ENCODE measurements at regions not wholly inside any gene's neighbourhood (a gene's known extent, or its start where the extent isn't known, plus 50 kb on each side); places are given as distances from the start of the nearest gene placed in this dataset.

GRCh38 chr14:98725676-98726075, 546.3 kb downstream of the BCL11B start:
- no peaks in the 10 kb centered on the region for H3K4me1 ChIP-seq (ENCODE audit: control insufficient read depth in 3 of 3, insufficient read depth in 3 of 3, low read length in 3 of 3)

DNA sequence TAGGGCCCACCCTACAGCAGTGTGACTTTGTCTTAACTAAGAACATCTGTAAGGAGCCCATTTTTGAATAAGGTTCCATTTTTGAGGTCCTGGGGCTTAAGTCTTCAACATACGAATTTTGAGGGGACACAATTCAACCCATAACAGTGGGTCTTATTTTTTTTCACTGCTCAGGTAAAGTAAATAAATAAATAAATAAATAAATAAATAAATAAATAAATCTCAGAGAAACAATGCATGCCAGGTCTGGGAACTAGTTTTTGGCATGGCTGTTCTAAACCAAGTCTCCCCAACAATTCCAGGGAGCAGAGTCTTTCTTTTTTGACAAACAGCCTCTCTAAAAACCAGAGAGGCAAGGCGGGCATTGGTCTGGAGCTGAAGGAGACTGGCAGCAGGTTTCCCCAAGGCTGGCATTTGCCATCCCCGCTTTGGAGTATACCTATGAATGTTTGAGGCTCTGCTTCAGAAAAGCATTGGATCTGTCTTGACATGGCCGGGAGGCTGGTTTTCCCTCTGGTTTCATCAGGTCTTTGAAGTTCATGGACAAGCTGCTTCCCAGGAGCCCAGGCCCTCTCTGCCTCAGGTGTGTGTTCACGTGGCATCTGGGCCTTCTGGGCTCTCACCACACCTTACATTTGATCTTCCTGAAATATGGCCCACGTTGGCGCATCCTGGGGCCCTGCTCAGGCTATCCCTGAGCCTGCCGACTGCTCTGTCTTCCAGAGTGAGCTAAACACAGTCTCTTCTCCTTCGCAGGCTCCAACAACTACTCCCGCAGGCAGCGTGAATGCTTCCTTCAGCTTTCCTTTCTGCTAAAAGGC, 545.2 kb downstream of the BCL11B start:
- Histone ChIP-seq H3K9me3 (ENCODE audit: control insufficient read depth in 3 of 3, low read length in 3 of 3) (no peaks in the 10 kb centered on the region), H3K9ac (ENCODE audit: low read depth in 1 of 3, low read length in 3 of 3) (no peak overlapping the region), H3K4me1 (ENCODE audit: control insufficient read depth in 3 of 3, insufficient read depth in 3 of 3, low read length in 3 of 3) (no peaks in the 10 kb centered on the region), H3K27ac (ENCODE audit: low read depth, low read length) (no peak overlapping the region), H3K36me3 (ENCODE audit: control insufficient read depth in 3 of 3, insufficient read depth in 3 of 3, low read length in 3 of 3) (no peaks in the 10 kb centered on the region), H3K27me3 (ENCODE audit: control insufficient read depth in 3 of 3, insufficient read depth in 3 of 3, low read length in 3 of 3) (peaks cover 0 to 9% (median 0%) of the 10 kb centered on the region in 3 donors), H3K4me3 (ENCODE audit: low read length in 3 of 3) (no peak overlapping the region)

More at GRCh38 chr14:98725676-98726075, 546.3 kb downstream of the BCL11B start:
- no peak overlapping the region for H3K9ac ChIP-seq (ENCODE audit: low read depth in 1 of 3, low read length in 3 of 3)
- no peak overlapping the region for H3K27ac ChIP-seq (ENCODE audit: low read depth, low read length)
- H3K9me3 ChIP-seq (ENCODE audit: control insufficient read depth in 3 of 3, low read length in 3 of 3), result no peaks in the 10 kb centered on the region
- no peaks in the 10 kb centered on the region for H3K36me3 ChIP-seq (ENCODE audit: control insufficient read depth in 3 of 3, insufficient read depth in 3 of 3, low read length in 3 of 3)
- H3K4me3 ChIP-seq (ENCODE audit: low read length in 3 of 3), result no peak overlapping the region
- H3K27me3 ChIP-seq (ENCODE audit: control insufficient read depth in 3 of 3, insufficient read depth in 3 of 3, low read length in 3 of 3), result peaks cover 0 to 9% (median 0%) of the 10 kb centered on the region in 3 donors

GRCh38 chr14:98728024-98728423, 544.0 kb downstream of the BCL11B start:
- H3K27me3 ChIP-seq (ENCODE audit: control insufficient read depth in 3 of 3, insufficient read depth in 3 of 3, low read length in 3 of 3), result peaks cover 0 to 9% (median 0%) of the 10 kb centered on the region in 3 donors
- H3K27ac ChIP-seq (ENCODE audit: low read depth, low read length), result no peak overlapping the region
- H3K9ac ChIP-seq (ENCODE audit: low read depth in 1 of 3, low read length in 3 of 3), result no peak overlapping the region
- H3K4me1 ChIP-seq (ENCODE audit: control insufficient read depth in 3 of 3, insufficient read depth in 3 of 3, low read length in 3 of 3), result no peaks in the 10 kb centered on the region
- H3K36me3 ChIP-seq (ENCODE audit: control insufficient read depth in 3 of 3, insufficient read depth in 3 of 3, low read length in 3 of 3), result no peaks in the 10 kb centered on the region
- H3K9me3 ChIP-seq (ENCODE audit: control insufficient read depth in 3 of 3, low read length in 3 of 3), result no peaks in the 10 kb centered on the region
- H3K4me3 ChIP-seq (ENCODE audit: low read length in 3 of 3), result no peak overlapping the region

DNA sequence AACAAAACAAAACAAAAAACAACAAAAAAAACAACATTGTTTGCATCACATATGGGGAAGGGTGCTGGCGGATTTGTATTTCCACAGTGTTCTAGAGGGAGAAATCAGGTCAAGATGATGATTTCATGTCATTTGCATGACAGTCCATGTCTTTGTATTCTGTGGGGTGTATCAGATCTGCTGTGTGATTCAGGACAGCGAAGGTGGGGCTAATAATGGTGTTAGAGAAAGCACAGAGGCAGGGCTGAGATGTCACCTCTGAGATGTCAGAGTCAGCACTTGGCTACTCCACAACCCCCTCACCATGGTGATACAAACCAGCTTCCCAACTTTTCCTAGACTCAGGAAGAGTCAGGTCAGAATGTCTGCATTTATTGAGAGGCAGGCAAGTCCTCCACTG, 543.2 kb downstream of the BCL11B start:
- H3K27me3 ChIP-seq (ENCODE audit: control insufficient read depth in 3 of 3, insufficient read depth in 3 of 3, low read length in 3 of 3), result peaks cover 0 to 5% (median 0%) of the 10 kb centered on the region in 3 donors
- no peaks in the 10 kb centered on the region for H3K36me3 ChIP-seq (ENCODE audit: control insufficient read depth in 3 of 3, insufficient read depth in 3 of 3, low read length in 3 of 3)
- H3K9me3 ChIP-seq (ENCODE audit: control insufficient read depth in 3 of 3, low read length in 3 of 3), result no peaks in the 10 kb centered on the region
- no peaks in the 10 kb centered on the region for H3K4me1 ChIP-seq (ENCODE audit: control insufficient read depth in 3 of 3, insufficient read depth in 3 of 3, low read length in 3 of 3)
- no peak overlapping the region for H3K9ac ChIP-seq (ENCODE audit: low read depth in 1 of 3, low read length in 3 of 3)
- H3K4me3 ChIP-seq (ENCODE audit: low read length in 3 of 3), result no peak overlapping the region
- H3K27ac ChIP-seq (ENCODE audit: low read depth, low read length), result no peak overlapping the region

GRCh38 chr14:98731286-98731685, 540.7 kb downstream of the BCL11B start:
- no peaks in the 10 kb centered on the region for H3K36me3 ChIP-seq (ENCODE audit: control insufficient read depth in 3 of 3, insufficient read depth in 3 of 3, low read length in 3 of 3)
- H3K9me3 ChIP-seq (ENCODE audit: control insufficient read depth in 3 of 3, low read length in 3 of 3), result no peaks in the 10 kb centered on the region
- H3K9ac ChIP-seq (ENCODE audit: low read depth in 1 of 3, low read length in 3 of 3), result no peak overlapping the region
- no peak overlapping the region for H3K27ac ChIP-seq (ENCODE audit: low read depth, low read length)
- H3K4me1 ChIP-seq (ENCODE audit: control insufficient read depth in 3 of 3, insufficient read depth in 3 of 3, low read length in 3 of 3), result no peaks in the 10 kb centered on the region
- H3K4me3 ChIP-seq (ENCODE audit: low read length in 3 of 3), result no peak overlapping the region
- no peaks in the 10 kb centered on the region for H3K27me3 ChIP-seq (ENCODE audit: control insufficient read depth in 3 of 3, insufficient read depth in 3 of 3, low read length in 3 of 3)

GRCh38 chr14:98731701-98732100, 540.3 kb downstream of the BCL11B start:
- Histone ChIP-seq H3K27ac (ENCODE audit: low read depth, low read length) (no peak overlapping the region), H3K4me3 (ENCODE audit: low read length in 3 of 3) (no peak overlapping the region), H3K9me3 (ENCODE audit: control insufficient read depth in 3 of 3, low read length in 3 of 3) (no peaks in the 10 kb centered on the region), H3K27me3 (ENCODE audit: control insufficient read depth in 3 of 3, insufficient read depth in 3 of 3, low read length in 3 of 3) (no peaks in the 10 kb centered on the region), H3K36me3 (ENCODE audit: control insufficient read depth in 3 of 3, insufficient read depth in 3 of 3, low read length in 3 of 3) (no peaks in the 10 kb centered on the region), H3K9ac (ENCODE audit: low read depth in 1 of 3, low read length in 3 of 3) (no peak overlapping the region), H3K4me1 (ENCODE audit: control insufficient read depth in 3 of 3, insufficient read depth in 3 of 3, low read length in 3 of 3) (no peaks in the 10 kb centered on the region)

DNA sequence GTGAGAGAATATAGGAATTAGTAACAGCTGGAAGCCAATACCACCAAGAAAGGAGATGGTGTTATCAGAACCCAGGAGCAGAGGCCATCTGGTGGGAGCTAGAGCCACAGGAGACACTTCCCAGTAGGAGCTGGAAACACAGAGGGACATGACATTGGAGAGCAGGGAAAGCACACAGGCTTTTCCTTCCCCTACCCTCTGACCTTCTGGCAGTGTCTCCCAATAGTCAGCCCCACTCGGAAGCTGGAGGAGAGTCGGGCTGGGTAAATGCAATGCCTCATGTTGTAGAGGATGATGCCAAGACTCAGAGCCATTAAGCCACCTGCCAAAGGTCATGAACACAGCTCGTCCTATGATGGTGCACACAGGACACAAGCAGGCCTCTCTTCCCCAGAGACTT, 538.5 kb downstream of the BCL11B start:
- peaks cover 0 to 2% (median 0%) of the 10 kb centered on the region in 3 donors for H3K9me3 ChIP-seq (ENCODE audit: control insufficient read depth in 3 of 3, low read length in 3 of 3)
- H3K9ac ChIP-seq (ENCODE audit: low read depth in 1 of 3, low read length in 3 of 3), result no peak overlapping the region
- no peaks in the 10 kb centered on the region for H3K4me1 ChIP-seq (ENCODE audit: control insufficient read depth in 3 of 3, insufficient read depth in 3 of 3, low read length in 3 of 3)
- no peak overlapping the region for H3K27ac ChIP-seq (ENCODE audit: low read depth, low read length)
- H3K36me3 ChIP-seq (ENCODE audit: control insufficient read depth in 3 of 3, insufficient read depth in 3 of 3, low read length in 3 of 3), result no peaks in the 10 kb centered on the region
- H3K27me3 ChIP-seq (ENCODE audit: control insufficient read depth in 3 of 3, insufficient read depth in 3 of 3, low read length in 3 of 3), result no peaks in the 10 kb centered on the region
- no peak overlapping the region for H3K4me3 ChIP-seq (ENCODE audit: low read length in 3 of 3)

- H3K27ac ChIP-seq (ENCODE audit: low read depth, low read length), result no peak overlapping the region
- peaks cover 0 to 2% (median 0%) of the 10 kb centered on the region in 3 donors for H3K9me3 ChIP-seq (ENCODE audit: control insufficient read depth in 3 of 3, low read length in 3 of 3)
- H3K36me3 ChIP-seq (ENCODE audit: control insufficient read depth in 3 of 3, insufficient read depth in 3 of 3, low read length in 3 of 3), result no peaks in the 10 kb centered on the region
- no peaks in the 10 kb centered on the region for H3K27me3 ChIP-seq (ENCODE audit: control insufficient read depth in 3 of 3, insufficient read depth in 3 of 3, low read length in 3 of 3)
- H3K9ac ChIP-seq (ENCODE audit: low read depth in 1 of 3, low read length in 3 of 3), result no peak overlapping the region
- H3K4me3 ChIP-seq (ENCODE audit: low read length in 3 of 3), result no peak overlapping the region
- H3K4me1 ChIP-seq (ENCODE audit: control insufficient read depth in 3 of 3, insufficient read depth in 3 of 3, low read length in 3 of 3), result no peaks in the 10 kb centered on the region
Observed at GRCh38 chr14:98736701-98737338, 535.2 kb downstream of the BCL11B start.

GRCh38 chr14:98741523-98741922, 530.5 kb downstream of the BCL11B start:
- H3K4me3 ChIP-seq (ENCODE audit: low read length in 3 of 3), result no peak overlapping the region
- H3K36me3 ChIP-seq (ENCODE audit: control insufficient read depth in 3 of 3, insufficient read depth in 3 of 3, low read length in 3 of 3), result no peaks in the 10 kb centered on the region
- no peak overlapping the region for H3K9ac ChIP-seq (ENCODE audit: low read depth in 1 of 3, low read length in 3 of 3)
- peaks cover 0 to 9% (median 0%) of the 10 kb centered on the region in 3 donors for H3K27me3 ChIP-seq (ENCODE audit: control insufficient read depth in 3 of 3, insufficient read depth in 3 of 3, low read length in 3 of 3)
- no peak overlapping the region for H3K27ac ChIP-seq (ENCODE audit: low read depth, low read length)
- H3K4me1 ChIP-seq (ENCODE audit: control insufficient read depth in 3 of 3, insufficient read depth in 3 of 3, low read length in 3 of 3), result no peaks in the 10 kb centered on the region
- peaks cover 0 to 2% (median 0%) of the 10 kb centered on the region in 3 donors for H3K9me3 ChIP-seq (ENCODE audit: control insufficient read depth in 3 of 3, low read length in 3 of 3)

- Histone ChIP-seq H3K27ac (ENCODE audit: low read depth, low read length) (no peak overlapping the region), H3K4me1 (ENCODE audit: control insufficient read depth in 3 of 3, insufficient read depth in 3 of 3, low read length in 3 of 3) (no peaks in the 10 kb centered on the region), H3K9me3 (ENCODE audit: control insufficient read depth in 3 of 3, low read length in 3 of 3) (peaks cover 0 to 2% (median 0%) of the 10 kb centered on the region in 3 donors), H3K36me3 (ENCODE audit: control insufficient read depth in 3 of 3, insufficient read depth in 3 of 3, low read length in 3 of 3) (no peaks in the 10 kb centered on the region), H3K27me3 (ENCODE audit: control insufficient read depth in 3 of 3, insufficient read depth in 3 of 3, low read length in 3 of 3) (peaks cover 0 to 9% (median 0%) of the 10 kb centered on the region in 3 donors), H3K9ac (ENCODE audit: low read depth in 1 of 3, low read length in 3 of 3) (no peak overlapping the region), H3K4me3 (ENCODE audit: low read length in 3 of 3) (no peak overlapping the region)
Observed at GRCh38 chr14:98742001-98742400, 530.0 kb downstream of the BCL11B start.

All from skeletal muscle tissue (tissue), 3 donors.